B cell (primary cell): ENCODE measurements at regions not wholly inside any gene's neighbourhood (a gene's known extent, or its start where the extent isn't known, plus 50 kb on each side); places are given as distances from the start of the nearest gene placed in this dataset.

Source experiments
- ATAC-seq: fragments of 200-7000 bp; cut with Tn5 transposase; one replicate; pipeline ENCODE4 v1.10.0; 2021; ENCODE audit warnings: low read depth, mild to moderate bottlenecking, moderate number of reproducible peaks, moderate library complexity
- CTCF ChIA-PET: fragments of 350-600 bp; sonication (Branson Sonifier 250); formaldehyde crosslinking; loops from one replicate; lab custom pipeline; 2021; ENCODE audit warnings: antibody characterized with exemption, inconsistent platforms; lab: Charles Lee
- POLR2A ChIA-PET: fragments of 350-600 bp; sonication (Branson Sonifier 250); formaldehyde crosslinking; loops from one replicate; lab custom pipeline; 2021; ENCODE audit warnings: antibody characterized with exemption; lab: Charles Lee
- DNase-seq: peaks from one replicate; pipeline ENCODE4 v3.0.0; 2013
- H2AFZ ChIP-seq: 2 replicates; pipeline ENCODE4 v1.6.1; 2012; ENCODE audit warnings: mild to moderate bottlenecking, low read depth, low read length; ENCODE audit not compliant: insufficient read depth, poor library complexity, severe bottlenecking
- H3K27ac ChIP-seq, 2 donors: 1 replicate in 1 of 2; 2 replicates in 1 of 2; pipeline ENCODE4 v1.5.1; 2012 to 2013; ENCODE audit warnings: low read length in 2 of 2, mild to moderate bottlenecking in 2 of 2, moderate library complexity in 1 of 2
- H3K27me3 ChIP-seq, 4 experiments: fragments of 200-600 bp in 1 of 4; sonication (generic) in 1 of 4; replicated peaks in 1 of 4; 1 replicate in 2 of 4; 2 replicates in 2 of 4; pipeline versions ENCODE4 v1.6.1 to v1.7.0; 2013 to 2016; ENCODE audit warnings: low read length in 3 of 4, mild to moderate bottlenecking in 2 of 4, mixed read lengths in 1 of 4, moderate library complexity in 1 of 4; ENCODE audit not compliant: insufficient read depth in 4 of 4, control insufficient read depth in 3 of 4; ENCODE audit errors: control extremely low read depth in 1 of 4
- H3K36me3 ChIP-seq, 2 experiments: replicated peaks in 1 of 2; 1 replicate in 1 of 2; 2 replicates in 1 of 2; pipeline versions ENCODE4 v1.6.1 to v1.7.1; 2013; ENCODE audit warnings: low read length in 1 of 2; ENCODE audit not compliant: insufficient read depth in 2 of 2, control insufficient read depth in 1 of 2; ENCODE audit errors: control extremely low read depth in 1 of 2, extremely low read depth in 1 of 2
- H3K4me1 ChIP-seq, 2 donors: fragments of 200-600 bp in 1 of 2; sonication (generic) in 1 of 2; 1 replicate in 1 of 2; 2 replicates in 1 of 2; pipeline versions ENCODE4 v1.5.1 to v1.6.1; 2013 to 2017; ENCODE audit warnings: low read length in 2 of 2; ENCODE audit not compliant: control insufficient read depth in 2 of 2, insufficient read depth in 2 of 2
- H3K4me2 ChIP-seq: replicated peaks from 2 replicates; pipeline ENCODE3; 2012; ENCODE audit warnings: mild to moderate bottlenecking, low read depth, low read length; ENCODE audit not compliant: poor library complexity, severe bottlenecking
- H3K4me3 ChIP-seq, 5 experiments: fragments of 200-600 bp in 1 of 5; sonication (generic) in 1 of 5; 1 replicate in 3 of 5; 2 replicates in 2 of 5; pipeline versions ENCODE4 v1.5.1 to v1.7.0; 2011 to 2016; ENCODE audit warnings: low read length in 4 of 5, mild to moderate bottlenecking in 4 of 5, low read depth in 2 of 5, control low read depth in 1 of 5, moderate library complexity in 1 of 5; ENCODE audit not compliant: insufficient read depth in 1 of 5; ENCODE audit errors: control extremely low read depth in 1 of 5, extremely low read depth in 1 of 5
- H3K79me2 ChIP-seq: fragments of 200-600 bp; sonication (generic); one replicate; pipeline ENCODE4 v1.6.0; 2016; ENCODE audit warnings: low read length; ENCODE audit not compliant: control insufficient read depth, insufficient read depth
- H3K9ac ChIP-seq: fragments of 200-600 bp; sonication (generic); 2 replicates; pipeline ENCODE4 v1.6.1; 2017; ENCODE audit warnings: mild to moderate bottlenecking, low read length, moderate library complexity
- H3K9me3 ChIP-seq, 3 donors: one replicate each; pipeline versions ENCODE4 v1.6.1 to v1.7.1; 2013; ENCODE audit warnings: low read length in 2 of 3; ENCODE audit not compliant: control insufficient read depth in 2 of 3, insufficient read depth in 1 of 3; ENCODE audit errors: control extremely low read depth in 1 of 3
- H4K20me1 ChIP-seq: 2 replicates; pipeline ENCODE4 v1.6.0; 2012; ENCODE audit warnings: mild to moderate bottlenecking, low read length; ENCODE audit not compliant: insufficient read depth, control insufficient read depth, poor library complexity, severe bottlenecking
- H3K27ac Mint-ChIP-seq: one replicate; pipeline ENCODE4 v1.8.0; 2021; ENCODE audit warnings: mixed read lengths
- H3K27me3 Mint-ChIP-seq: one replicate; pipeline ENCODE4 v1.8.0; 2021; ENCODE audit warnings: mixed read lengths
- H3K4me1 Mint-ChIP-seq: one replicate; pipeline ENCODE4 v1.8.0; 2021; ENCODE audit warnings: mixed read lengths
- H3K4me3 Mint-ChIP-seq: one replicate; pipeline ENCODE4 v1.8.0; 2021; ENCODE audit warnings: mixed read lengths
- H3K9me3 Mint-ChIP-seq: one replicate; pipeline ENCODE4 v1.8.0; 2022; ENCODE audit warnings: mixed read lengths; ENCODE audit not compliant: insufficient read depth
- EZH2 ChIP-seq: IDR thresholded peaks from 2 replicates; pipeline ENCODE4 v1.6.1; 2012; ENCODE audit warnings: borderline replicate concordance, low read depth, mild to moderate bottlenecking, moderate library complexity, low read length; ENCODE audit not compliant: insufficient read depth, poor library complexity, severe bottlenecking
- WGBS: methylation state at CpG from one replicate; pipeline ENCODE4 v1.1.5; 2013; ENCODE audit warnings: missing lambda C conversion rate; ENCODE audit not compliant: insufficient coverage; 5-methylcytosine and 5-hydroxymethylcytosine counted together
- intact Hi-C: fragments of 100-400 bp; cut with micrococcal nuclease; formaldehyde crosslinking; loops from one replicate; pipeline ENCODE4 v1.10.0; 2022
- TF ChIP-seq, protein P1 (sequence below): fragments of 200-600 bp; IDR thresholded peaks from one replicate; pipeline ENCODE4 v1.8.0; 2022; ENCODE audit warnings: antibody characterized with exemption, mild to moderate bottlenecking

DNA sequence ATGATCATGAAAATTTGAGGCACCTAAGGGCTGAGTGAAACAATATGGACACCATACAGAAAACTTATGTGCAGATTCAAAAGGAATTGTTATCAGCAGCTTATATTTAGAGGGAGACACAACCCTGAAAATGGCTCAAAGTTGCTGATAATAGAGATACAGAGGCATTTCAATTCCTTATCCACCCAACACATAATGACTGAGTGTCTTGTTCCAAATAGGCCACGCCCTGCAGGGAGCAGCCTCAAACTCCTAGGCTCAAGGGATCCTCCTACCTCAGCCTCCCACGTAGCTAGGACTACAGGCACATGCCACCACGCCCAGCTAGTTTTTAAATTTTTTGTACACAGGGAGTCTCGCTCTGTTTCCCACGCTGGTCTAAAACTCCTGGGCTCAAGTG is 79.0 kb downstream of the LBH start:
- Histone ChIP-seq H3K27ac (peak overlapping the region; percentile 39 to 65), H3K36me3 (no peaks in the 10 kb centered on the region), H2AFZ (peak overlapping the region; percentile 63), H3K79me2 (no peaks in the 10 kb centered on the region), H3K4me2 (peak overlapping the region; percentile 73), H3K4me3 (no peak overlapping the region), H3K9me3 (peaks cover 0 to 13% (median 6%) of the 10 kb centered on the region in 3 donors), H3K4me1 (peaks cover 36 to 47% of the 10 kb centered on the region in 2 donors), H4K20me1 (no peaks in the 10 kb centered on the region), H3K9ac (peak overlapping the region; percentile 44), H3K27me3 (no peaks in the 10 kb centered on the region)
- DNase-seq (no peak), ATAC-seq (no peak)
- H3K4me3 Mint-ChIP-seq, result peak overlapping the region; percentile 83
- peaks cover 6% of the 10 kb centered on the region for H3K9me3 Mint-ChIP-seq
- WGBS, result 100% methylated on average over 1 of the region's 5 CpGs
- peak overlapping the region; percentile 97 for H3K27ac Mint-ChIP-seq
- intact Hi-C loops, result no loop called here
- CTCF ChIA-PET, result interaction anchor here (1.0 to 2.8 kb wide), 9 partner anchors 12 to 401 kb away, joined by 3 to 8 read pairs (median 6); no protein-coding TSS in a partner anchor
- H3K4me1 Mint-ChIP-seq, result peaks cover 52% of the 10 kb centered on the region
- TF ChIP-seq, protein P1, sequence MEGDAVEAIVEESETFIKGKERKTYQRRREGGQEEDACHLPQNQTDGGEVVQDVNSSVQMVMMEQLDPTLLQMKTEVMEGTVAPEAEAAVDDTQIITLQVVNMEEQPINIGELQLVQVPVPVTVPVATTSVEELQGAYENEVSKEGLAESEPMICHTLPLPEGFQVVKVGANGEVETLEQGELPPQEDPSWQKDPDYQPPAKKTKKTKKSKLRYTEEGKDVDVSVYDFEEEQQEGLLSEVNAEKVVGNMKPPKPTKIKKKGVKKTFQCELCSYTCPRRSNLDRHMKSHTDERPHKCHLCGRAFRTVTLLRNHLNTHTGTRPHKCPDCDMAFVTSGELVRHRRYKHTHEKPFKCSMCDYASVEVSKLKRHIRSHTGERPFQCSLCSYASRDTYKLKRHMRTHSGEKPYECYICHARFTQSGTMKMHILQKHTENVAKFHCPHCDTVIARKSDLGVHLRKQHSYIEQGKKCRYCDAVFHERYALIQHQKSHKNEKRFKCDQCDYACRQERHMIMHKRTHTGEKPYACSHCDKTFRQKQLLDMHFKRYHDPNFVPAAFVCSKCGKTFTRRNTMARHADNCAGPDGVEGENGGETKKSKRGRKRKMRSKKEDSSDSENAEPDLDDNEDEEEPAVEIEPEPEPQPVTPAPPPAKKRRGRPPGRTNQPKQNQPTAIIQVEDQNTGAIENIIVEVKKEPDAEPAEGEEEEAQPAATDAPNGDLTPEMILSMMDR, result no peak
- TF ChIP-seq EZH2, result no peak
- POLR2A ChIA-PET, result interaction anchor here (0.7 to 3.0 kb wide), 3 partner anchors 17 to 79 kb away, joined by 3 to 9 read pairs (median 3); partner anchors contain the start of gene LBH
- no peaks in the 10 kb centered on the region for H3K27me3 Mint-ChIP-seq

DNA sequence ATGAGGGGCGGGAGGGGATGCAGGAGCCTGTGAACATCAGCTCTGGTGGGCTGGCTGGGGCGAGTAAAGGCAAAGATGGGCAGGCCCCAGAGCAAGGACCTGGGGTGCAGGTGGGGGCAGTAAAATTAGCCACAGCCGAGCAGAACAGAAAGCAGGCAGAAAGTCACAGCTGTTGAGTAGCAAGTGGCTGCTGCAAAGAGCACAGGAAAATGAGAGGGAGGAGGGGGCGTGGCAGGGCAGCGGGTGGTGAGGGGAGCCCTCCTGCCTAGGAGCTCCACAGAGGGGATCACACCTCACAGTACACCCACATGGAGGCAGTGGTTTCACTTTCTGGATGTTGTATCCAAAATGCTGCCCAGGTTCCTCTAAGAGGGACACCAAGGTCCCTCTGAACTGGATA is 79.6 kb downstream of the LBH start:
- Histone ChIP-seq H3K4me2 (peak overlapping the region; percentile 73), H3K27ac (peak overlapping the region; percentile 39 to 65), H3K36me3 (no peaks in the 10 kb centered on the region), H3K4me1 (peaks cover 41 to 51% of the 10 kb centered on the region in 2 donors), H2AFZ (peak overlapping the region; percentile 63), H3K27me3 (no peaks in the 10 kb centered on the region), H4K20me1 (no peaks in the 10 kb centered on the region), H3K9ac (peak overlapping the region; percentile 44), H3K9me3 (peaks cover 0 to 13% (median 6%) of the 10 kb centered on the region in 3 donors), H3K79me2 (no peaks in the 10 kb centered on the region), H3K4me3 (no peak overlapping the region)
- H3K27me3 Mint-ChIP-seq, result no peaks in the 10 kb centered on the region
- H3K4me1 Mint-ChIP-seq, result peaks cover 57% of the 10 kb centered on the region
- POLR2A ChIA-PET, result interaction anchor here (0.7 to 3.0 kb wide), 2 partner anchors 24 to 79 kb away, joined by 3 to 9 read pairs; partner anchors contain the start of gene LBH
- ATAC-seq (peak; percentile 76), DNase-seq (peak; percentile 41)
- WGBS, result 14% methylated on average over 3 of the region's 5 CpGs
- H3K27ac Mint-ChIP-seq, result peak overlapping the region; percentile 97
- peaks cover 6% of the 10 kb centered on the region for H3K9me3 Mint-ChIP-seq
- intact Hi-C loops, result no loop called here
- TF ChIP-seq, protein P1, result no peak
- TF ChIP-seq EZH2, result no peak
- CTCF ChIA-PET, result interaction anchor here (1.0 to 2.8 kb wide), 9 partner anchors 15 to 401 kb away, joined by 3 to 8 read pairs (median 6); no protein-coding TSS in a partner anchor
- peak overlapping the region; percentile 83 for H3K4me3 Mint-ChIP-seq
